Uterus (tissue), 3 donors: ENCODE measurements at regions not wholly inside any gene's neighbourhood (a gene's known extent, or its start where the extent isn't known, plus 50 kb on each side); places are given as distances from the start of the nearest gene placed in this dataset.
"Not testable (repeated sequence)": the region's sequence is repeated elsewhere in the genome, so short reads cannot be mapped to it uniquely, and the experiment has no call there.

ENCODE experiments used
- DNase-seq, 2 donors: peaks; one replicate each; pipeline ENCODE4 v3.0.0-alpha.2; 2019 to 2020
- H3K27ac ChIP-seq, 2 donors: fragments of 200-600 bp; sonication (generic); 1 replicate in 1 of 2; 2 replicates in 1 of 2; pipeline ENCODE4 v1.5.1; 2016 to 2018
- H3K27me3 ChIP-seq, 2 donors: fragments of 200-600 bp; sonication (generic); one replicate each; pipeline ENCODE4 v1.5.1; 2018 to 2019; ENCODE audit warnings: control low read depth in 1 of 2
- H3K36me3 ChIP-seq, 2 donors: fragments of 200-600 bp; sonication (generic); one replicate each; pipeline ENCODE4 v1.5.1; 2019; ENCODE audit warnings: control low read depth in 1 of 2
- H3K4me1 ChIP-seq, 2 donors: fragments of 200-600 bp; sonication (generic); one replicate each; pipeline ENCODE4 v1.5.1; 2018 to 2019; ENCODE audit warnings: control low read depth in 1 of 2
- H3K4me3 ChIP-seq, 2 donors: fragments of 200-600 bp; sonication (generic); 1 replicate in 1 of 2; 2 replicates in 1 of 2; pipeline ENCODE4 v1.5.1; 2018 to 2019; ENCODE audit warnings: mild to moderate bottlenecking in 1 of 2
- H3K9me3 ChIP-seq, 2 donors: fragments of 200-600 bp; sonication (generic); one replicate each; pipeline ENCODE4 v1.5.1; 2019; ENCODE audit warnings: control low read depth in 1 of 2
- POLR2A ChIP-seq, 2 donors: fragments of 450-650 bp; IDR thresholded peaks; one replicate each; pipeline ENCODE4 v1.6.1; 2016; ENCODE audit warnings: antibody characterized with exemption in 2 of 2, mild to moderate bottlenecking in 1 of 2, moderate library complexity in 1 of 2
- intact Hi-C: fragments of 100-400 bp; cut with DNase I; formaldehyde crosslinking; loops from one replicate; pipeline ENCODE4 v1.15.1; 2023; ENCODE audit warnings: low total_unique reads
- TF ChIP-seq, protein P1 (sequence below), 4 experiments: fragments of 200-600 bp in 2 of 4; fragments of 450-650 bp in 2 of 4; sonication (generic) in 2 of 4; IDR thresholded peaks; one replicate each; pipeline ENCODE4 v1.5.1; 2016 to 2019; ENCODE audit warnings: antibody characterized with exemption in 4 of 4, mild to moderate bottlenecking in 2 of 4, moderate library complexity in 1 of 4
- donor health status: DM: yes; HTN: yes; CAD: no.

DNA sequence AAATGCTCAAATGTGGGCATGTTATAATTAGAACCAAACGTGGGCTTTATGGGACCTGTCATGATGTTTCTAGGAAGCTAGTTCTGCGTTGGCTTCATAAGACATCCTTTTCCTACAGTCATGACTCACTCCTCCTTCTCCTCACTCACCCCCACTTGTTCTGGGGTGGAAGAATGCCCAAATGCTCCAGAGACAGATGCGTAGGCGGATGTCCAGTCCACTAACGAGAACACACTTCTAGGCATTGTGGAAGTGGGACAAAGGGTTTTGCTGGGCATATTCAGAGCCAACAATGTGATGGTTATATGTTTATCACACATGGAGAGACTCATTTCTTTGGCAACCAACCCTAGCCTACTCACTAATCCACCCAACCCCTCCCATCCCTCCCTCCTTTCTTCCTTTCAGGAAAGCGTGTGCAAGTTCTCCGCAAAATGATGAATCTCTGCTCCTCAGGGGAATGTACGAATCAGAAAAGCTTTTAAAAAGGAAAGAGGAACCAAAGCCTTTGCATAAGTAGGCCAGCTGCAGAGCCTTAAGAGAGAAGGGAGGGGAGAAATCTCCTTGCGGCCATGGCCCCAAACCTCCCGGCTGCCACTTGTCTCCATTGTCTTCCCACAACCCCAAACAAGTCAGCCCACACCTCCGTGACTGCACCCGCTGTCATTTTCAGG is 123.0 kb upstream of the SPRED1 start:
- Histone ChIP-seq H3K27ac (peak overlapping the region; percentile 73 to 90), H3K4me1 (peaks cover 0 to 16% of the 10 kb centered on the region in 2 donors), H3K36me3 (no peaks in the 10 kb centered on the region), H3K27me3 (no peaks in the 10 kb centered on the region), H3K4me3 (peak overlapping the region; percentile 1 to 21), H3K9me3 (no peaks in the 10 kb centered on the region)
- TF ChIP-seq POLR2A (IDR thresholded peaks at IDR 0.05): no peak
- TF ChIP-seq, protein P1, sequence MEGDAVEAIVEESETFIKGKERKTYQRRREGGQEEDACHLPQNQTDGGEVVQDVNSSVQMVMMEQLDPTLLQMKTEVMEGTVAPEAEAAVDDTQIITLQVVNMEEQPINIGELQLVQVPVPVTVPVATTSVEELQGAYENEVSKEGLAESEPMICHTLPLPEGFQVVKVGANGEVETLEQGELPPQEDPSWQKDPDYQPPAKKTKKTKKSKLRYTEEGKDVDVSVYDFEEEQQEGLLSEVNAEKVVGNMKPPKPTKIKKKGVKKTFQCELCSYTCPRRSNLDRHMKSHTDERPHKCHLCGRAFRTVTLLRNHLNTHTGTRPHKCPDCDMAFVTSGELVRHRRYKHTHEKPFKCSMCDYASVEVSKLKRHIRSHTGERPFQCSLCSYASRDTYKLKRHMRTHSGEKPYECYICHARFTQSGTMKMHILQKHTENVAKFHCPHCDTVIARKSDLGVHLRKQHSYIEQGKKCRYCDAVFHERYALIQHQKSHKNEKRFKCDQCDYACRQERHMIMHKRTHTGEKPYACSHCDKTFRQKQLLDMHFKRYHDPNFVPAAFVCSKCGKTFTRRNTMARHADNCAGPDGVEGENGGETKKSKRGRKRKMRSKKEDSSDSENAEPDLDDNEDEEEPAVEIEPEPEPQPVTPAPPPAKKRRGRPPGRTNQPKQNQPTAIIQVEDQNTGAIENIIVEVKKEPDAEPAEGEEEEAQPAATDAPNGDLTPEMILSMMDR (IDR thresholded peaks at IDR 0.05): no peak
- DNase-seq: peak; percentile 91 to 96
- intact Hi-C loops: loop anchor here (5.0 kb wide), 1 partner anchor 123 kb away; the partner anchor contains the start of gene SPRED1

DNA sequence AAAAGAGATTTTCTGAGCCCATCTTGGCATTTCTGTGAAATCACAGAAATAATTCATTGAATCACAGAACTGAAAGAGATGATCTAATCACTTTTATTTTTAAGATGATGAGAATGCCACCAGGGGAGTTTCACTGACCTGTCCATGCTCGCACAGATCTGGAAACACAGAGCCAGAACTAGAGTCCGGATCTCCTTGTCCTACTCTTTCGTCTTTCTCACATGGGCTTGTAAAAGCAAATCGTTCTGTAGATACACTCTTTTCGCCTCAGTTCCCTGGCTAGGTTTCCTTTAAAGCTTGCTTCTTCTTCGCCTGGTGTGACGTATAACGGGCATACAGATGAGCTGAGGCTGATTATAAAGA is 122.5 kb upstream of the SPRED1 start:
- no peak for DNase-seq

DNA sequence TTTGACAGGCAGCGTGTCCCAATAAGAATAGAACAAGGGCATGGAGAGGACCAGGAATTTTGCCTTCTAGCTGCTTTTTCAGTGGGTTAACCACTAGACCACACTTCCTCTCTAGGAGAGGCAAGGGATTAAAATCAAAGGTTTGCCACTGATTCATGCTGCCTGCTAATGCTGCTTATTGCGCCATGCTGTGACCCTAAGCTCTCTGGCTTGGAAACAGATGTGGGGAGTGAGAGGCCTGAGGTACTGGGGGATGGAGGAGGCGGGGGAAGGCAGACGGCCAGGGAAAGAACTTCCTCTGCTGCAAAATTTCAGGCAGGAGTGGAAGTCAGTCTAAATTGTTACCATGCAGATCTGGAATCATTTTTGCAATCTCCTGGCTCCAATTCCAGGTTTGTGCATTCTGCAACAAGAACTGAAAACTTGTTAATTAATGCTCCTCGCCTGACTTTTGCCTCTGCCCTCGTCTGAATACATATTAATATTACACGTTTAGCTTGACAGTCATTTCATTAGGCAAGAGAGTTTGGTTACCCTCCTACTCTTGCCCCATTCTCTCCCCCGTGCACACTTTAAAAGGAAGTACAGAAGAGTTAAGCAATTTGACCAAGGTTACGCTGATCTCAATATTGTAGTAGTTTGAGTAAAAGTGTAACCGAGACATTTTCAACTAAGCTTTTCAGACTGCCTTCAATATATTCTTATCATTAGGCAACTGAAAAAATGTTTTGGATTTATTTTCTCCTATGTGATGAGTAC is 121.7 kb upstream of the SPRED1 start:
- H3K4me1 ChIP-seq: peaks cover 0 to 16% of the 10 kb centered on the region in 2 donors
- no peaks in the 10 kb centered on the region for H3K9me3 ChIP-seq
- DNase-seq: peak; percentile 93 to 95
- H3K4me3 ChIP-seq: peak overlapping the region in 1 of 2 donors; percentile 21
- peak overlapping the region; percentile 73 to 90 for H3K27ac ChIP-seq
- intact Hi-C loops: loop anchor here (5.0 kb wide), 1 partner anchor 121 kb away; the partner anchor contains the start of gene SPRED1
- H3K27me3 ChIP-seq: no peaks in the 10 kb centered on the region
- TF ChIP-seq POLR2A (IDR thresholded peaks at IDR 0.05): no peak
- TF ChIP-seq, protein P1 (IDR thresholded peaks at IDR 0.05): no peak
- H3K36me3 ChIP-seq: no peaks in the 10 kb centered on the region

More for the DNA sequence above, 122.5 kb upstream of the SPRED1 start:
- Histone ChIP-seq H3K4me3 (peak overlapping the region; percentile 1 to 21), H3K9me3 (no peaks in the 10 kb centered on the region), H3K36me3 (no peaks in the 10 kb centered on the region), H3K27me3 (no peaks in the 10 kb centered on the region), H3K4me1 (peaks cover 0 to 16% of the 10 kb centered on the region in 2 donors), H3K27ac (peak overlapping the region; percentile 73 to 90)
- TF ChIP-seq POLR2A (IDR thresholded peaks at IDR 0.05): no peak
- TF ChIP-seq, protein P1 (IDR thresholded peaks at IDR 0.05): no peak
- intact Hi-C loops: loop anchor here (5.0 kb wide), 1 partner anchor 122 kb away; the partner anchor contains the start of gene SPRED1

DNA sequence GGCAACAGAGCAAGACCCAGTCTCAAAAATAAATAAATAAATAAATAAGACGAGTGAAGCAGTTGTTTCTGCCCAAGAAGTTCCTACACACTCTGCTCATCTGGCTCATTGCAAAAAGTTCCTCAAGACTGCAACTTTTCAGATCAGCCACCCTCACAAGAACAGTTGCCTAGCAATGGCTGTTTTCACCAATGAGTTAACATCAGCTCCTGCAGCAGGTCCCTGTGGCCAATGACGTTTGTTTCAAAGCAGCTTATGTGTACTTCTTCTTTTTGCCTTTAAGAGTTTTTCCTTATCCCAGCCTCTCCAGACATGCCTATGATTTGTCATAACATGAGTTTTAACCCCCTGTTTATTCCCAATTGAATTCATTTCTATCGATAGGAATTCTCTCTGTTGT is 118.4 kb upstream of the SPRED1 start:
- TF ChIP-seq POLR2A (IDR thresholded peaks at IDR 0.05): no peak
- TF ChIP-seq, protein P1 (IDR thresholded peaks at IDR 0.05): no peak
- no peaks in the 10 kb centered on the region for H3K36me3 ChIP-seq
- H3K9me3 ChIP-seq: no peaks in the 10 kb centered on the region
- no peak overlapping the region for H3K4me3 ChIP-seq
- DNase-seq: no peak
- no peak overlapping the region for H3K27ac ChIP-seq
- intact Hi-C loops: loop anchor here (5.0 kb wide), 1 partner anchor 118 kb away; the partner anchor contains the start of gene SPRED1
- no peaks in the 10 kb centered on the region for H3K27me3 ChIP-seq
- H3K4me1 ChIP-seq: peaks cover 0 to 5% of the 10 kb centered on the region in 2 donors

DNA sequence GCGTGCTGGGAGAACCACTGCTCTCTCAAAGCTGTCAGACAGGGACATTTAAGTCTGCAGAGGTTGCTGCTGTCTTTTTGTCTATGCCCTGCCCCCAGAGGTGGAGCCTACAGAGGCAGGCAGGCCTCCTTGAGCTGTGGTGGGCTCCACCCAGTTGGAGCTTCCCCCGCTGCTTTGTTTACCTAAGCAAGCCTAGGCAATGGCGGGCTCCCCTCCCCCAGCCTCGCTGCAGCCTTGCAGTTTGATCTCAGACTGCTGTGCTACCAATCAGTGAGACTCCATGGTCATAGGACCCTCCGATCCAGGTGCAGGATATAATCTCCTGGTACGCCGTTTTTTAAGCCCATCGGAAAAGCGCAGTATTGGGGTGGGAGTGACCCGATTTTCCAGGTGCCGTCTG is 110.4 kb upstream of the SPRED1 start:
- H3K27me3 ChIP-seq, intact Hi-C loops, H3K4me1 ChIP-seq, H3K9me3 ChIP-seq, H3K4me3 ChIP-seq, H3K27ac ChIP-seq, DNase-seq, H3K36me3 ChIP-seq: not testable (repeated sequence)
